Hepatocyte (in vitro differentiated cells): ENCODE measurements at regions not wholly inside any gene's neighbourhood (a gene's known extent, or its start where the extent isn't known, plus 50 kb on each side); places are given as distances from the start of the nearest gene placed in this dataset.
"Not testable (repeated sequence)": the region's sequence is repeated elsewhere in the genome, so short reads cannot be mapped to it uniquely, and the experiment has no call there.

Source experiments
- DNase-seq: peaks from one replicate; pipeline ENCODE4 v3.0.0-alpha.2; 2016; ENCODE audit warnings: low spot score
- H2AFZ ChIP-seq: fragments of 200-600 bp; sonication (generic); 2 replicates; pipeline ENCODE4 v1.6.0; 2016; ENCODE audit warnings: antibody characterized with exemption, mild to moderate bottlenecking
- H3K27ac ChIP-seq: fragments of 200-600 bp; sonication (generic); 2 replicates; pipeline ENCODE4 v1.5.1; 2016; ENCODE audit warnings: mild to moderate bottlenecking
- H3K27me3 ChIP-seq: fragments of 200-600 bp; sonication (generic); 2 replicates; pipeline ENCODE4 v1.6.1; 2016
- H3K36me3 ChIP-seq: fragments of 200-600 bp; sonication (generic); replicated peaks from 2 replicates; pipeline ENCODE4 v1.5.1; 2016; ENCODE audit warnings: low read depth; ENCODE audit not compliant: insufficient read depth
- H3K4me1 ChIP-seq: fragments of 200-600 bp; sonication (generic); 2 replicates; pipeline ENCODE4 v1.5.1; 2016; ENCODE audit warnings: mild to moderate bottlenecking, moderate library complexity; ENCODE audit not compliant: insufficient read depth
- H3K4me2 ChIP-seq: fragments of 200-600 bp; sonication (generic); 2 replicates; pipeline ENCODE4 v1.6.0; 2016
- H3K4me3 ChIP-seq: fragments of 200-600 bp; sonication (generic); 2 replicates; pipeline ENCODE4 v1.5.1; 2016; ENCODE audit warnings: mild to moderate bottlenecking
- H3K79me2 ChIP-seq: fragments of 200-600 bp; sonication (generic); 2 replicates; pipeline ENCODE4 v1.6.0; 2017; ENCODE audit warnings: mild to moderate bottlenecking
- H3K9me2 ChIP-seq: fragments of 200-600 bp; sonication (generic); replicated peaks from 2 replicates; pipeline ENCODE4 v1.6.0; 2017; ENCODE audit warnings: mild to moderate bottlenecking; ENCODE audit not compliant: insufficient read depth
- H3K9me3 ChIP-seq: fragments of 200-600 bp; sonication (generic); 2 replicates; pipeline ENCODE4 v1.5.1; 2016; ENCODE audit warnings: low read depth, mild to moderate bottlenecking
- H4K20me1 ChIP-seq: fragments of 200-600 bp; sonication (generic); 2 replicates; pipeline ENCODE4 v1.6.0; 2016; ENCODE audit warnings: mild to moderate bottlenecking; ENCODE audit not compliant: insufficient read depth, poor library complexity, severe bottlenecking
- CTCF ChIP-seq: fragments of 200-600 bp; sonication (generic); IDR thresholded peaks from 2 replicates; pipeline ENCODE4 v1.5.1; 2016; ENCODE audit warnings: antibody characterized with exemption, mild to moderate bottlenecking; ENCODE audit not compliant: poor library complexity
- EZH2 ChIP-seq: fragments of 200-600 bp; sonication (generic); IDR thresholded peaks from 2 replicates; pipeline ENCODE4 v1.6.1; 2016; ENCODE audit warnings: antibody characterized with exemption, mild to moderate bottlenecking, borderline replicate concordance
- EZH2phosphoT487 ChIP-seq: fragments of 200-600 bp; sonication (generic); IDR thresholded peaks from one replicate; pipeline ENCODE4 v1.6.1; 2018; ENCODE audit warnings: antibody characterized with exemption, mild to moderate bottlenecking, low read depth, moderate library complexity; ENCODE audit not compliant: unreplicated experiment, severe bottlenecking
- WGBS: methylation state at CpG from one replicate; pipeline ENCODE4 v1.1.6; 2016; ENCODE audit warnings: low lambda C conversion rate; ENCODE audit errors: missing lambda C conversion rate; 5-methylcytosine and 5-hydroxymethylcytosine counted together

GRCh38 chr3:11711876-11712275 lies 68.2 kb upstream of the VGLL4 start:
- H3K4me1 ChIP-seq: peaks cover under 1% of the 10 kb centered on the region
- H3K9me3 ChIP-seq: no peaks in the 10 kb centered on the region
- no peak for DNase-seq
- H3K4me2 ChIP-seq: no peak overlapping the region
- H3K9me2 ChIP-seq: no peaks in the 10 kb centered on the region
- TF ChIP-seq EZH2 (no peak), CTCF (no peak), EZH2phosphoT487 (no peak)
- no peak overlapping the region for H3K27ac ChIP-seq
- no peak overlapping the region for H3K4me3 ChIP-seq
- no peak overlapping the region for H2AFZ ChIP-seq
- 83% methylated on average over 5 of the region's 5 CpGs for WGBS
- peaks cover 16% of the 10 kb centered on the region for H4K20me1 ChIP-seq
- H3K27me3 ChIP-seq: no peaks in the 10 kb centered on the region
- peaks cover 100% of the 10 kb centered on the region for H3K79me2 ChIP-seq
- H3K36me3 ChIP-seq: no peaks in the 10 kb centered on the region

- TF ChIP-seq EZH2: no peak
- no peak for TF ChIP-seq CTCF
- TF ChIP-seq EZH2phosphoT487: no peak
- Histone ChIP-seq H3K79me2 (peaks cover 100% of the 10 kb centered on the region), H3K4me1 (no peaks in the 10 kb centered on the region), H3K36me3 (no peaks in the 10 kb centered on the region), H3K9me3 (no peaks in the 10 kb centered on the region), H3K27me3 (no peaks in the 10 kb centered on the region), H4K20me1 (peaks cover 14% of the 10 kb centered on the region), H3K9me2 (no peaks in the 10 kb centered on the region), H3K27ac (no peak overlapping the region), H2AFZ (no peak overlapping the region), H3K4me3 (no peak overlapping the region), H3K4me2 (no peak overlapping the region)
- DNase-seq: no peak
- 96% methylated on average over 3 of the region's 3 CpGs for WGBS
These were observed 66.1 kb upstream of the VGLL4 start for GRCh38 chr3:11709782-11710181.

- Histone ChIP-seq H3K79me2 (peaks cover 93% of the 10 kb centered on the region), H4K20me1 (peaks cover 15% of the 10 kb centered on the region)
- not testable (repeated sequence) for H3K9me2 ChIP-seq, H3K4me1 ChIP-seq, H3K4me2 ChIP-seq, H3K9me3 ChIP-seq, H3K27me3 ChIP-seq, H3K36me3 ChIP-seq, H3K27ac ChIP-seq, H3K4me3 ChIP-seq, H2AFZ ChIP-seq, DNase-seq
- 100% methylated on average over 2 of the region's 2 CpGs for WGBS
These were observed 63.4 kb upstream of the VGLL4 start for GRCh38 chr3:11707084-11707483.

GRCh38 chr3:11706604-11707003 lies 62.9 kb upstream of the VGLL4 start:
- H3K27me3 ChIP-seq: no peaks in the 10 kb centered on the region
- H3K4me1 ChIP-seq: no peaks in the 10 kb centered on the region
- TF ChIP-seq EZH2 (no peak), EZH2phosphoT487 (no peak), CTCF (no peak)
- H2AFZ ChIP-seq: no peak overlapping the region
- no peak overlapping the region for H3K27ac ChIP-seq
- H3K4me2 ChIP-seq: no peak overlapping the region
- DNase-seq: no peak
- H3K9me2 ChIP-seq: no peaks in the 10 kb centered on the region
- no peaks in the 10 kb centered on the region for H3K9me3 ChIP-seq
- H3K79me2 ChIP-seq: peaks cover 89% of the 10 kb centered on the region
- WGBS: 79% methylated on average over 5 of the region's 5 CpGs
- peaks cover 14% of the 10 kb centered on the region for H4K20me1 ChIP-seq
- no peak overlapping the region for H3K4me3 ChIP-seq
- H3K36me3 ChIP-seq: no peaks in the 10 kb centered on the region
